GM23338 (cell line): ENCODE measurements at regions not wholly inside any gene's neighbourhood (a gene's known extent, or its start where the extent isn't known, plus 50 kb on each side); places are given as distances from the start of the nearest gene placed in this dataset.

Experiments used
- ATAC-seq: fragments of 200-7000 bp; cut with Tn5 transposase; 3 replicates; pipeline ENCODE4 v1.9.1; 2020
- DNase-seq: peaks from one replicate; pipeline ENCODE4 v3.0.0-alpha.2; 2015; ENCODE audit warnings: low spot score
- H2AFZ ChIP-seq: fragments of 200-600 bp; sonication (generic); 2 replicates; pipeline ENCODE4 v1.8.0; 2016; ENCODE audit warnings: antibody characterized with exemption, mild to moderate bottlenecking, moderate library complexity
- H3F3A ChIP-seq: fragments of 200-600 bp; sonication (generic); replicated peaks from 2 replicates; pipeline ENCODE4 v1.8.0; 2017; ENCODE audit warnings: antibody characterized with exemption, mixed run types, low read depth
- H3K27ac ChIP-seq: fragments of 200-600 bp; sonication (generic); 2 replicates; pipeline ENCODE4 v1.6.1; 2016; ENCODE audit warnings: low read depth
- H3K27me3 ChIP-seq: fragments of 200-600 bp; sonication (generic); 2 replicates; pipeline ENCODE4 v1.8.0; 2016; ENCODE audit warnings: mild to moderate bottlenecking, mixed run types, moderate library complexity; ENCODE audit not compliant: insufficient read depth
- H3K36me3 ChIP-seq: fragments of 200-600 bp; sonication (generic); 2 replicates; pipeline ENCODE4 v1.8.0; 2016; ENCODE audit warnings: mild to moderate bottlenecking; ENCODE audit not compliant: insufficient read depth
- H3K4me1 ChIP-seq: fragments of 200-600 bp; sonication (generic); 2 replicates; pipeline ENCODE4 v1.8.0; 2016; ENCODE audit warnings: mild to moderate bottlenecking, moderate library complexity; ENCODE audit not compliant: insufficient read depth
- H3K4me2 ChIP-seq: fragments of 200-600 bp; sonication (generic); 2 replicates; pipeline ENCODE4 v1.7.1; 2017; ENCODE audit warnings: mixed run types
- H3K4me3 ChIP-seq: fragments of 200-600 bp; sonication (generic); 2 replicates; pipeline ENCODE4 v1.6.1; 2016; ENCODE audit warnings: mixed run types
- H3K79me2 ChIP-seq: fragments of 200-600 bp; sonication (generic); replicated peaks from 2 replicates; pipeline ENCODE4 v1.8.0; 2017; ENCODE audit warnings: mild to moderate bottlenecking; ENCODE audit not compliant: insufficient read depth
- H3K9me2 ChIP-seq: fragments of 200-600 bp; sonication (generic); 2 replicates; pipeline ENCODE4 v1.8.0; 2017; ENCODE audit not compliant: insufficient read depth
- H4K20me1 ChIP-seq: fragments of 200-600 bp; sonication (generic); replicated peaks from 2 replicates; pipeline ENCODE4 v1.8.0; 2017; ENCODE audit warnings: mild to moderate bottlenecking; ENCODE audit not compliant: insufficient read depth
- H3K27ac Mint-ChIP-seq: 2 replicates; pipeline ENCODE4 v1.8.0; 2020; ENCODE audit warnings: inconsistent platforms, mild to moderate bottlenecking, moderate library complexity, mixed read lengths
- H3K27me3 Mint-ChIP-seq: 3 replicates; pipeline ENCODE4 v1.8.0; 2022; ENCODE audit warnings: low read depth, mild to moderate bottlenecking, moderate library complexity, mixed read lengths, inconsistent platforms; ENCODE audit not compliant: insufficient read depth, poor library complexity
- H3K36me3 Mint-ChIP-seq: 3 replicates; pipeline ENCODE4 v1.8.0; 2021; ENCODE audit warnings: low read depth, mild to moderate bottlenecking, inconsistent platforms, moderate library complexity, mixed read lengths
- H3K4me1 Mint-ChIP-seq: 3 replicates; pipeline ENCODE4 v1.8.0; 2020; ENCODE audit warnings: mild to moderate bottlenecking, inconsistent platforms, mixed read lengths
- H3K4me3 Mint-ChIP-seq: 3 replicates; pipeline ENCODE4 v1.8.0; 2021; ENCODE audit warnings: moderate library complexity, mild to moderate bottlenecking, inconsistent platforms, mixed read lengths
- H3K9me3 Mint-ChIP-seq: 3 replicates; pipeline ENCODE4 v1.8.0; 2020; ENCODE audit warnings: moderate library complexity, mild to moderate bottlenecking, inconsistent platforms, mixed read lengths
- CREB1 ChIP-seq: fragments of 250-450 bp; sonication (Bioruptor Pico); IDR thresholded peaks from 2 replicates; pipeline ENCODE4 v1.5.0; 2020; ENCODE audit warnings: low read depth, mild to moderate bottlenecking, moderate library complexity
- CTCF ChIP-seq, 2 experiments: fragments of 200-600 bp in 1 of 2; sonication (generic) in 1 of 2; conservative IDR thresholded peaks; 2 replicates each; pipeline versions ENCODE4 v1.5.1 to v1.6.1; 2016 to 2017; ENCODE audit warnings: antibody characterized with exemption in 2 of 2, low read depth in 2 of 2, mild to moderate bottlenecking in 2 of 2, moderate library complexity in 1 of 2
- EZH2 ChIP-seq: fragments of 200-600 bp; sonication (generic); IDR thresholded peaks from one replicate; pipeline ENCODE4 v1.8.0; 2017; ENCODE audit warnings: antibody characterized with exemption, mild to moderate bottlenecking, low read depth; ENCODE audit not compliant: unreplicated experiment
- EZH2phosphoT487 ChIP-seq: fragments of 200-600 bp; sonication (generic); IDR thresholded peaks from one replicate; pipeline ENCODE4 v1.8.1; 2018; ENCODE audit warnings: antibody characterized with exemption; ENCODE audit not compliant: unreplicated experiment
- JUNB ChIP-seq: IDR thresholded peaks from one replicate; pipeline ENCODE4 v1.6.1; 2016; ENCODE audit warnings: antibody characterized with exemption; ENCODE audit not compliant: unreplicated experiment
- POLR2AphosphoS5 ChIP-seq: IDR thresholded peaks from 2 replicates; pipeline ENCODE4 v1.6.1; 2016; ENCODE audit warnings: antibody characterized with exemption, low read depth
- REST ChIP-seq: IDR thresholded peaks from one replicate; pipeline ENCODE4 v1.6.1; 2018; ENCODE audit warnings: antibody characterized with exemption; ENCODE audit not compliant: unreplicated experiment
- STAT1 ChIP-seq: IDR thresholded peaks from one replicate; pipeline ENCODE4 v1.6.1; 2016; ENCODE audit warnings: antibody characterized with exemption; ENCODE audit not compliant: unreplicated experiment

GRCh38 chr3:178325330-178325729 lies 210.9 kb upstream of the KCNMB2 start:
- Histone ChIP-seq H3K4me2 (no peak overlapping the region), H3F3A (no peaks in the 10 kb centered on the region), H3K9me2 (no peaks in the 10 kb centered on the region), H3K4me3 (no peak overlapping the region), H3K27me3 (no peaks in the 10 kb centered on the region), H3K36me3 (no peaks in the 10 kb centered on the region), H3K79me2 (no peaks in the 10 kb centered on the region), H3K4me1 (no peaks in the 10 kb centered on the region), H2AFZ (no peak overlapping the region), H4K20me1 (no peaks in the 10 kb centered on the region), H3K27ac (no peak overlapping the region)
- H3K36me3 Mint-ChIP-seq = no peaks in the 10 kb centered on the region
- no peaks in the 10 kb centered on the region for H3K27me3 Mint-ChIP-seq
- H3K4me3 Mint-ChIP-seq = no peak overlapping the region
- H3K4me1 Mint-ChIP-seq = peaks cover 5% of the 10 kb centered on the region; the same call in 2 of the 3 replicates
- no peak for ATAC-seq
- H3K27ac Mint-ChIP-seq = no peak overlapping the region
- TF ChIP-seq POLR2AphosphoS5 = no peak
- peak in 1 of 2 experiments; percentile 64; a peak in 3 of 4 replicates for TF ChIP-seq CTCF (conservative IDR thresholded peaks at IDR 0.05; ENCODE audit: low read depth in 2 of 2)
- DNase-seq = peak; percentile 39
- no peaks in the 10 kb centered on the region for H3K9me3 Mint-ChIP-seq

GRCh38 chr3:178329936-178330335 lies 206.3 kb upstream of the KCNMB2 start:
- Histone ChIP-seq H3F3A (no peaks in the 10 kb centered on the region), H3K4me2 (no peak overlapping the region), H3K36me3 (no peaks in the 10 kb centered on the region), H3K27me3 (no peaks in the 10 kb centered on the region), H3K4me1 (no peaks in the 10 kb centered on the region), H3K4me3 (no peak overlapping the region), H3K79me2 (no peaks in the 10 kb centered on the region), H2AFZ (no peak overlapping the region), H3K9me2 (no peaks in the 10 kb centered on the region), H4K20me1 (no peaks in the 10 kb centered on the region), H3K27ac (no peak overlapping the region)
- H3K4me1 Mint-ChIP-seq = no peaks in the 10 kb centered on the region
- H3K4me3 Mint-ChIP-seq = no peak overlapping the region
- ATAC-seq (no peak), DNase-seq (no peak)
- H3K27me3 Mint-ChIP-seq = no peaks in the 10 kb centered on the region
- no peaks in the 10 kb centered on the region; the same call in 2 of the 3 replicates for H3K9me3 Mint-ChIP-seq
- no peaks in the 10 kb centered on the region for H3K36me3 Mint-ChIP-seq
- no peak overlapping the region for H3K27ac Mint-ChIP-seq
- TF ChIP-seq CREB1 (CRISPR knock-in tag) (no peak), JUNB (no peak), POLR2AphosphoS5 (no peak)

- Histone ChIP-seq H4K20me1 (no peaks in the 10 kb centered on the region), H3K9me2 (no peaks in the 10 kb centered on the region), H3K4me2 (no peak overlapping the region), H3F3A (no peaks in the 10 kb centered on the region), H3K79me2 (no peaks in the 10 kb centered on the region), H2AFZ (no peak overlapping the region), H3K4me1 (no peaks in the 10 kb centered on the region), H3K4me3 (no peak overlapping the region), H3K27ac (no peak overlapping the region), H3K36me3 (no peaks in the 10 kb centered on the region), H3K27me3 (no peaks in the 10 kb centered on the region)
- Mint-ChIP-seq H3K36me3 (no peaks in the 10 kb centered on the region; the same call in 2 of the 3 replicates), H3K27me3 (no peaks in the 10 kb centered on the region), H3K4me1 (no peaks in the 10 kb centered on the region), H3K4me3 (no peak overlapping the region), H3K9me3 (no peaks in the 10 kb centered on the region; the same call in 2 of the 3 replicates), H3K27ac (no peak overlapping the region)
- no peak for DNase-seq
- ATAC-seq = no peak
- TF ChIP-seq CTCF (conservative IDR thresholded peaks at IDR 0.05; ENCODE audit: low read depth in 2 of 2) (no peak), EZH2phosphoT487 (no peak), STAT1 (no peak), CREB1 (CRISPR knock-in tag) (no peak), REST (no peak), EZH2 (no peak)
Observed at GRCh38 chr3:178334239-178334638, 202.0 kb upstream of the KCNMB2 start.
